GM19395 (cell line): ENCODE measurements at regions not wholly inside any gene's neighbourhood (a gene's known extent, or its start where the extent isn't known, plus 50 kb on each side); places are given as distances from the start of the nearest gene placed in this dataset.
"Not testable (repeated sequence)": the region's sequence is repeated elsewhere in the genome, so short reads cannot be mapped to it uniquely, and the experiment has no call there.

Experiments
- ATAC-seq: cut with Tn5 transposase; IDR thresholded peaks from one replicate; pipeline ENCODE4 v1.9.1; 2021; ENCODE audit warnings: mild to moderate bottlenecking, moderate library complexity; ENCODE audit not compliant: unreplicated experiment

- ATAC-seq: no peak
Measured at GRCh38 chr7:140283472-140283871, 106.7 kb upstream of the KDM7A start.

GRCh38 chr7:140281960-140282359 is 105.2 kb upstream of the KDM7A start:
- ATAC-seq: no peak

GRCh38 chr7:140281255-140281654 is 104.5 kb upstream of the KDM7A start:
- ATAC-seq: no peak

GRCh38 chr7:140276001-140276400 is 99.2 kb upstream of the KDM7A start:
- ATAC-seq: no peak

GRCh38 chr7:140275069-140275965 is 98.5 kb upstream of the KDM7A start:
- ATAC-seq: no peak

DNA sequence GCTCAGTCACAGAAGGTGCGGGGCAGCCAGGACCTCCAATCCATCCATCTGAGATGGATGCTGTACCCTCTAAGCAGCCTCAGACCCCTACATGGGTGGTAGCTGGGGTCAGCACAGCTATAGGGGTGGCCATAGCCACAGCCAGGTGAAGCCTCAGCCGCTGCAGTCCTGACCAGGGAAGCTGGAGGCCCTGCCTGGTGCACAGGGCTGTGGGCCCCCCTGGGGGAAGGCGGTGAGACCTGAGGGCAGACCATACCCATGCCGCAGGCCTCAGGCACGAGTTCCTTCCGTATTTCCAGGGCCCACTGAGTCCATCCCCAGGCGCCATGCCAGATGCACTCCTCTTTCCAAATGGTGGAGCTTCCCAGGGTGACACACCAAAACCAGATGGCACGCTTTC is 96.6 kb upstream of the KDM7A start:
- ATAC-seq: no peak

GRCh38 chr7:140271643-140271968 is 94.8 kb upstream of the KDM7A start:
- ATAC-seq: not testable (repeated sequence)

DNA sequence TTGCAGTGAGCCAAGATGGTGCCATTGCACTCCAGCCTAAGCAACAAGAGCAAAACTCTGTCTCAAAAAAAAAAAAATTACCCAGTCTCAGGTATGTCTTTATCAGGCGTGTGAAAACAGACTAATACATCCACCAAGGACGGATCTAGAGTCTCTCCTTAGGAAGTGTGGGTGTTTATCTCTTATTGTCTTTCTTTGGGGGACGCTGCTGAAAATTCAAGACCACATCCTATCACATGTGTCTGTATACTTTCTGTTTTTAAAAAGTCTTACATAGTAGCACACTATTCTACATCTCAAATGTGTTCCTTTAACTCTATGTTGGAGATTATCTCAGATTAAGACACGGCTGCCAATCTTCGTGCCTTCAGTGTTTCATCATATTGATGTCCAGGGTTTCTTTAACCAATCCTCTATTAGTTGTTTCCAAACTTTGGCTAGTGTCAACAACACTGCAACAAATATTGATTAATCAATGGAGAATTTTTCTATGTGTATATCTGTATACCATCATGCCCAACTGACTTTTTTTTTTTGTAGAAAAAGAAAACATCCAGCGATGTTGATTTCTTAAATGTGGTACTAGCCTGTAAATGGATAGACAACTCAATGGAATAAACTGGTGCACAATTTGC is 92.3 kb upstream of the KDM7A start:
- no peak for ATAC-seq

- no peak for ATAC-seq
Measured at GRCh38 chr7:140267381-140268226, 90.8 kb upstream of the KDM7A start.

- ATAC-seq: no peak
Measured at GRCh38 chr7:140263277-140263676, 86.5 kb upstream of the KDM7A start.

- ATAC-seq: no peak
Measured at GRCh38 chr7:140262242-140262903, 85.6 kb upstream of the KDM7A start.

DNA sequence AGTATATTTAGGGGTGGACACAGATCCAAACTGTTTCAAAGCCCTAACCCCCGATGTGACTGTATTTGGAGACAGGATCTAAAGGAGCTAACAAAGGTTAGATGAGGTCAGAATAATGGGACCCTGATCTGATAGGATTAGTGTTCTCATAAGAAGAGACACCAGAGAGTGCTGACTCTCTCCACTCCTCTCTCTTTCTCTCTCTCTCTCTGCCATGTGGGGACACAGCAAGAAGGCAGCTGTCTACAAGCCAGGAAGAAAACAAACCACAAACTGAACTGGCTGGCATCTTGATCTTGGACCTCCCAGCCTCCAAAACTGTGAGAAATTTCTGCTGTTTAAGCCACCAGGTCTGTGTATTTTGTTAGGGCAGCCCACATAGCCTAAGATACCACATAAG is 84.7 kb upstream of the KDM7A start:
- ATAC-seq: no peak

- ATAC-seq: no peak
Measured at GRCh38 chr7:140261105-140261486, 84.3 kb upstream of the KDM7A start.

GRCh38 chr7:140260352-140261104 is 83.7 kb upstream of the KDM7A start:
- ATAC-seq: no peak

- ATAC-seq: not testable (repeated sequence)
Measured at GRCh38 chr7:140257278-140257677, 80.5 kb upstream of the KDM7A start.

- not testable (repeated sequence) for ATAC-seq
Measured at GRCh38 chr7:140254976-140255375, 78.2 kb upstream of the KDM7A start.

GRCh38 chr7:140249036-140249806 is 72.4 kb upstream of the KDM7A start:
- ATAC-seq: no peak

GRCh38 chr7:140247559-140247958 is 70.8 kb upstream of the KDM7A start:
- no peak for ATAC-seq

DNA sequence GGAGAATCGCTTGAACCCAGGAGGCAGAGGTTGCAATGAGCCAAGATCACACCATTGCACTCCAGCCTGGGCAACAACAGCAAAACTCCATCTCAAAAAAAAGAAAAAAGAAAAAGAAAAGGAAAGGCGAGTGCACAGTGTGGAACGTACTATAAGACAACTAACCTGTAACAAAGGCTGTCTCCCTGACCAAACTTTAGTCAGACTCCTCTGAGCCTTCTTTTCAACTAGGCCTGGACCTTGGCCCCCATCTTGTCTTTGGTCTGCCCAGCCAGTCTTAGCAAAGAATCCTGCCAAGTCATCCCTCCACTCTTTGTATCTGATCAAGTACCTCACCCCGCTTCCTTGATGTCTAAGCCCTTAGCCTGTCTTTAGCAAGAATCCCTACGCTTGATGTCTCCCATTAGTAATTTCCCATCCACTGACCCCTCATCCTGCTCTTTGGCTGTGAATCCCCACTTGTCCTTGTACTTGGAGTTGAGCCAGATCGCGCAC is 68.9 kb upstream of the KDM7A start:
- no peak for ATAC-seq
